ENCODE measurements at regions not wholly inside any gene's neighbourhood (a gene's known extent, or its start where the extent isn't known, plus 50 kb on each side); places are given as distances from the start of the nearest gene placed in this dataset.

DNA sequence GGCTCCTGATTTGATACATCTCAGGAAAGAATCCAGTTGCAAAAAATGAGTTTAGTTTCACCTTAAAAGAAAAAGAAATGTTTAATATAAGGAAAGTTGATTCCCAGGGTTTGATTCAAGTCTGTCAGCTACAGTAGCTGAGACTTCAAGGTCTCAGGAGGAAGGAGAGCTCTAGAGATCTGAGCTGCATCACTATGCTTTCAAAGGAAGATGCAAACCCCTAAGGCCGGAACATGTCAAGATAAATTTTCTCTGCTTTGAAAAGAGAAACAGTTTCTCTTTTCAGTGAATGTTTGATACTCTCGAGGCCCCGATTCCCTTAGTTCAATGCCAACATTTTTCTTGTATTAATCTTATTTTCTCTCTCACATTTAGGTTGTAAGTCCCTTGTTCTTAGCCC is 128.6 kb downstream of the RGPD3 start:
- TF ChIP-seq, protein P1, sequence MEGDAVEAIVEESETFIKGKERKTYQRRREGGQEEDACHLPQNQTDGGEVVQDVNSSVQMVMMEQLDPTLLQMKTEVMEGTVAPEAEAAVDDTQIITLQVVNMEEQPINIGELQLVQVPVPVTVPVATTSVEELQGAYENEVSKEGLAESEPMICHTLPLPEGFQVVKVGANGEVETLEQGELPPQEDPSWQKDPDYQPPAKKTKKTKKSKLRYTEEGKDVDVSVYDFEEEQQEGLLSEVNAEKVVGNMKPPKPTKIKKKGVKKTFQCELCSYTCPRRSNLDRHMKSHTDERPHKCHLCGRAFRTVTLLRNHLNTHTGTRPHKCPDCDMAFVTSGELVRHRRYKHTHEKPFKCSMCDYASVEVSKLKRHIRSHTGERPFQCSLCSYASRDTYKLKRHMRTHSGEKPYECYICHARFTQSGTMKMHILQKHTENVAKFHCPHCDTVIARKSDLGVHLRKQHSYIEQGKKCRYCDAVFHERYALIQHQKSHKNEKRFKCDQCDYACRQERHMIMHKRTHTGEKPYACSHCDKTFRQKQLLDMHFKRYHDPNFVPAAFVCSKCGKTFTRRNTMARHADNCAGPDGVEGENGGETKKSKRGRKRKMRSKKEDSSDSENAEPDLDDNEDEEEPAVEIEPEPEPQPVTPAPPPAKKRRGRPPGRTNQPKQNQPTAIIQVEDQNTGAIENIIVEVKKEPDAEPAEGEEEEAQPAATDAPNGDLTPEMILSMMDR (IDR thresholded peaks at IDR 0.05; ENCODE audit: unreplicated experiment) = no peak
- no peak overlapping the region for H3K4me3 Mint-ChIP-seq (ENCODE audit: low read depth)
- peaks cover 2% of the 10 kb centered on the region for H3K4me1 Mint-ChIP-seq (ENCODE audit: low read depth)
- H3K27me3 Mint-ChIP-seq = peaks cover 13% of the 10 kb centered on the region
- H3K9me3 Mint-ChIP-seq (ENCODE audit: low read depth) = peaks cover 4% of the 10 kb centered on the region
- H3K36me3 Mint-ChIP-seq (ENCODE audit: insufficient read depth) = no peaks in the 10 kb centered on the region
- no peak overlapping the region for H3K27ac Mint-ChIP-seq
- no peak for DNase-seq (ENCODE audit: low spot score, unreplicated experiment)

DNA sequence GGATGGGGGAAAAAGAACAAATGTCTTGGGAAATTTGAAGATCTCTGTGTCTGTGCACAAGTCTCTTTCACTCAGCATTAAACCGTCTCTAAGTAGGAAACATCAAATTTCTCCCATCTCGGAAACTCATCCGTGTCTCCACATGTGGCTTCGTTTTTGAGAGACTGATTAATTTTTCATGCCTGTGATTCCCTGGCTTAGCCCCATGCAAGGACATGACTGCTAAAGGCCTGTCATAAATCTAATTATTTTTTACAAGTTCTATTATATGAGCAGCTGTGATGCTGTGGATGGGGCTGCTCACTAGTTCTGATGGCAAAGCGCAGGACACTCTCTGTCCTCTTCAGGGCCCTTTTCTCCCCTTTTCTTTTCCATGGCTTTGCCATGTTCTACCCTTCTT is 129.1 kb downstream of the RGPD3 start:
- no peak overlapping the region for H3K4me3 Mint-ChIP-seq (ENCODE audit: low read depth)
- TF ChIP-seq, protein P1 (IDR thresholded peaks at IDR 0.05; ENCODE audit: unreplicated experiment) = no peak
- DNase-seq (ENCODE audit: low spot score, unreplicated experiment) = no peak
- no peaks in the 10 kb centered on the region for H3K36me3 Mint-ChIP-seq (ENCODE audit: insufficient read depth)
- H3K27ac Mint-ChIP-seq = no peak overlapping the region
- peaks cover 2% of the 10 kb centered on the region for H3K4me1 Mint-ChIP-seq (ENCODE audit: low read depth)
- H3K9me3 Mint-ChIP-seq (ENCODE audit: low read depth) = peaks cover 4% of the 10 kb centered on the region
- H3K27me3 Mint-ChIP-seq = peaks cover 13% of the 10 kb centered on the region

DNA sequence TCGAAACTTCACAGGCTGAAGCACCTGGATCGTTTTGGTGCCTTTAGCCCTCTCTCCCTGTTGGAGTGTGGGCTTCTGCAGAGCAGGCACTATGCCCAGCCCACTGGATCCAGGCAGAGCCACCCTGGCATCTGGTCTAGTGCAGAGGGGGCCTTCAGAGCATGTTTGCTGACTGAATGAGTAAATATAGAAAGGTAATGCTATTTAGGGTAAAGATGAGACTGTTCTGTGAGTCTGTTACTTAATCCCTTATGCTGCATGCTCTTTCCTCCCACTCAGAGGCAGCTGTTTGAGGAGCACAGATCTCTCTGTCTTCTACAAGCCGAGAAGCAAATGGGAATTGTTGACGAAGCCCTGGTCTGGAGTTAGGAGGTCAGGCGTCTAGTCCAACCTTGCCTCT is 130.2 kb downstream of the RGPD3 start:
- H3K27me3 Mint-ChIP-seq = peaks cover 13% of the 10 kb centered on the region
- no peak for DNase-seq (ENCODE audit: low spot score, unreplicated experiment)
- peaks cover 2% of the 10 kb centered on the region for H3K4me1 Mint-ChIP-seq (ENCODE audit: low read depth)
- no peak overlapping the region for H3K27ac Mint-ChIP-seq
- TF ChIP-seq, protein P1 (IDR thresholded peaks at IDR 0.05; ENCODE audit: unreplicated experiment) = no peak
- no peaks in the 10 kb centered on the region for H3K36me3 Mint-ChIP-seq (ENCODE audit: insufficient read depth)
- H3K4me3 Mint-ChIP-seq (ENCODE audit: low read depth) = no peak overlapping the region
- H3K9me3 Mint-ChIP-seq (ENCODE audit: low read depth) = peaks cover 3% of the 10 kb centered on the region

DNA sequence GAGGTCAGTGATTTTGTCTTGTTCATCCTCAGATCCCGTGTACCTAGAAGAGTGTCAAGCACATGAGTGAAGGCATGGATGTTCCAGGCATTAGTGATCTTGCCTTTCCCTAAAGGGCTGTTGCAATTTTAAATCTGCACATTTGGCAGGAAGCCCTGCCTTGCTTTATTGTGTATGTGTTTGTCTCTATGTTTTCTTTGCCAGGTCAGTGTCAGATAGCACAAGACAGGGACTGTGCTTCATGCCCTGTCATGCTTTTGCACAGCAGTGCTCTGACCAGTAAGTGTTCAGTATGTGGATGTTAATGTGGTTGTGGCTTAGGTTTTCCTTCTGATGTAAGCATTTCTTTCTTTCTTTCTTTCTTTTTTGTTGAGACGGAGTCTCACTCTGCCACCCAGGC is 131.5 kb downstream of the RGPD3 start:
- Mint-ChIP-seq H3K27me3 (peaks cover 13% of the 10 kb centered on the region), H3K36me3 (ENCODE audit: insufficient read depth) (no peaks in the 10 kb centered on the region), H3K4me3 (ENCODE audit: low read depth) (no peak overlapping the region), H3K27ac (no peak overlapping the region), H3K4me1 (ENCODE audit: low read depth) (peaks cover 5% of the 10 kb centered on the region), H3K9me3 (ENCODE audit: low read depth) (peaks cover 3% of the 10 kb centered on the region)
- TF ChIP-seq, protein P1 (IDR thresholded peaks at IDR 0.05; ENCODE audit: unreplicated experiment) = no peak
- DNase-seq (ENCODE audit: low spot score, unreplicated experiment) = no peak

DNA sequence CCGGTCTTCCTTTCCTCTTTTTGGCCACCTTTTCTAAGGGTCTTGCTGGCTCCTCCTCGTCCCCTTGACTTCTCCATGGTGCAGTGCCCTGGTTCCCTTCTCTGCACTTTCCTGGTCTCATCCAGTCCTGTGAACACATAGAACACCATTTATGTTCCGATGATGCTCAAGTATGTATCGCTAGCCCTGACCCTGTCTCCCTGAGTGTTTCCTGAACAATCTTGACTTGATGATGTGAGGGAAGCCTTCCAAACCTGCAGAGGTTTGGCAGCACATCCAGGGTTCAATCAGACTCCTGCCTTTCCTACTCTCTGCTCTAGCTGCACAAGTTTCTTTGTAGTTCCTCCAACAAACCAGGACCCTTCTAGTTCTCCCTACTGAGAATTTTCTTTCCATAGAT is 132.1 kb downstream of the RGPD3 start:
- H3K27me3 Mint-ChIP-seq = peaks cover 13% of the 10 kb centered on the region
- H3K27ac Mint-ChIP-seq = no peak overlapping the region
- TF ChIP-seq, protein P1 (IDR thresholded peaks at IDR 0.05; ENCODE audit: unreplicated experiment) = no peak
- H3K4me1 Mint-ChIP-seq (ENCODE audit: low read depth) = peaks cover 5% of the 10 kb centered on the region
- H3K4me3 Mint-ChIP-seq (ENCODE audit: low read depth) = no peak overlapping the region
- peaks cover 3% of the 10 kb centered on the region for H3K9me3 Mint-ChIP-seq (ENCODE audit: low read depth)
- DNase-seq (ENCODE audit: low spot score, unreplicated experiment) = no peak
- no peaks in the 10 kb centered on the region for H3K36me3 Mint-ChIP-seq (ENCODE audit: insufficient read depth)
